ENCODE measurements at regions not wholly inside any gene's neighbourhood (a gene's known extent, or its start where the extent isn't known, plus 50 kb on each side); places are given as distances from the start of the nearest gene placed in this dataset.

- no peaks in the 10 kb centered on the region for H3K36me3 Mint-ChIP-seq
- H3K9me3 Mint-ChIP-seq, result no peaks in the 10 kb centered on the region
- no peak for DNase-seq
- no peak overlapping the region for H3K4me3 Mint-ChIP-seq
- no peaks in the 10 kb centered on the region for H3K9me3 ChIP-seq
- peaks cover 18 to 27% (median 22%) of the 10 kb centered on the region in 3 donors for H3K4me1 Mint-ChIP-seq
- ATAC-seq (replicated peaks in 1 of 4), result no peak
- ChIA-PET POLR2A (no interaction called here), CTCF (no interaction called here)
- H3K36me3 ChIP-seq (ENCODE audit: control insufficient read depth in 2 of 2, extremely low read depth in 1 of 2, insufficient read depth in 1 of 2, low read length in 1 of 2), result no peaks in the 10 kb centered on the region
- H3K4me1 ChIP-seq (ENCODE audit: control insufficient read depth in 1 of 2, extremely low read depth in 1 of 2, insufficient read depth in 2 of 2, low read length in 2 of 2), result peaks cover 4 to 17% of the 10 kb centered on the region in 2 experiments
- no peak overlapping the region for H3K27ac Mint-ChIP-seq
- H3K4me3 ChIP-seq (ENCODE audit: control insufficient read depth in 1 of 2, extremely low read depth in 1 of 2, low read length in 1 of 2), result no peak overlapping the region
- no peak overlapping the region for H3K27ac ChIP-seq (ENCODE audit: low read length)
- 84% methylated on average over 15 of the region's 15 CpGs for WGBS (ENCODE audit: insufficient coverage)
- no peaks in the 10 kb centered on the region for H3K27me3 ChIP-seq (replicated peaks in 1 of 2; ENCODE audit: control insufficient read depth in 2 of 2, extremely low read depth in 1 of 2, insufficient read depth in 2 of 2, low read length in 1 of 2)
- peaks cover 0 to 5% of the 10 kb centered on the region in 2 donors for H3K27me3 Mint-ChIP-seq
These were observed 52.6 kb upstream of the NAA20 start for GRCh38 chr20:19964289-19965265.

GRCh38 chr20:19966840-19967239, 50.3 kb upstream of the NAA20 start:
- no CpG with 5 or more reads among the region's 1 CpG for WGBS (ENCODE audit: insufficient coverage)
- H3K27ac Mint-ChIP-seq, result no peak overlapping the region
- H3K4me1 Mint-ChIP-seq, result peaks cover 19 to 34% (median 28%) of the 10 kb centered on the region in 3 donors
- Histone ChIP-seq H3K9me3 (no peaks in the 10 kb centered on the region), H3K27ac (ENCODE audit: low read length) (no peak overlapping the region), H3K27me3 (replicated peaks in 1 of 2; ENCODE audit: control insufficient read depth in 2 of 2, extremely low read depth in 1 of 2, insufficient read depth in 2 of 2, low read length in 1 of 2) (no peaks in the 10 kb centered on the region), H3K4me3 (ENCODE audit: control insufficient read depth in 1 of 2, extremely low read depth in 1 of 2, low read length in 1 of 2) (no peak overlapping the region), H3K36me3 (ENCODE audit: control insufficient read depth in 2 of 2, extremely low read depth in 1 of 2, insufficient read depth in 1 of 2, low read length in 1 of 2) (no peaks in the 10 kb centered on the region), H3K4me1 (ENCODE audit: control insufficient read depth in 1 of 2, extremely low read depth in 1 of 2, insufficient read depth in 2 of 2, low read length in 2 of 2) (peaks cover 4 to 17% of the 10 kb centered on the region in 2 experiments)
- H3K36me3 Mint-ChIP-seq, result no peaks in the 10 kb centered on the region
- POLR2A ChIA-PET, result no interaction called here
- DNase-seq, result no peak
- no peaks in the 10 kb centered on the region for H3K27me3 Mint-ChIP-seq
- ATAC-seq (replicated peaks in 1 of 4), result no peak
- CTCF ChIA-PET, result no interaction called here
- H3K9me3 Mint-ChIP-seq, result no peaks in the 10 kb centered on the region
- no peak overlapping the region for H3K4me3 Mint-ChIP-seq

Data from T-cell (primary cell).